ENCODE measurements at regions not wholly inside any gene's neighbourhood (a gene's known extent, or its start where the extent isn't known, plus 50 kb on each side); places are given as distances from the start of the nearest gene placed in this dataset.

GRCh38 chr14:95418858-95419257, 97.6 kb downstream of the SYNE3 start:
- Mint-ChIP-seq H3K27ac (ENCODE audit: low read depth, unreplicated experiment) (no peak overlapping the region), H3K27me3 (ENCODE audit: insufficient read depth, unreplicated experiment) (no peaks in the 10 kb centered on the region), H3K9me3 (ENCODE audit: unreplicated experiment) (peaks cover 8% of the 10 kb centered on the region), H3K4me1 (ENCODE audit: insufficient read depth, unreplicated experiment) (no peaks in the 10 kb centered on the region), H3K36me3 (ENCODE audit: insufficient read depth, unreplicated experiment) (no peaks in the 10 kb centered on the region), H3K4me3 (ENCODE audit: unreplicated experiment) (no peak overlapping the region)
- CTCF ChIA-PET: interaction anchor here (1.1 kb wide), 1 partner anchor 8 kb away, joined by 3 read pairs; no protein-coding TSS in a partner anchor
- POLR2A ChIA-PET: no interaction called here
- DNase-seq (ENCODE audit: unreplicated experiment): no peak
- TF ChIP-seq CTCF (IDR thresholded peaks at IDR 0.05; ENCODE audit: unreplicated experiment): no peak
- BruUV-seq (replicated peaks): no TSS peak
- intact Hi-C loops (cut with micrococcal nuclease): no loop called here

- Mint-ChIP-seq H3K9me3 (ENCODE audit: unreplicated experiment) (peaks cover 8% of the 10 kb centered on the region), H3K36me3 (ENCODE audit: insufficient read depth, unreplicated experiment) (no peaks in the 10 kb centered on the region), H3K27me3 (ENCODE audit: insufficient read depth, unreplicated experiment) (no peaks in the 10 kb centered on the region), H3K4me3 (ENCODE audit: unreplicated experiment) (no peak overlapping the region), H3K4me1 (ENCODE audit: insufficient read depth, unreplicated experiment) (no peaks in the 10 kb centered on the region), H3K27ac (ENCODE audit: low read depth, unreplicated experiment) (no peak overlapping the region)
- ChIA-PET POLR2A (no interaction called here), CTCF (interaction anchor here (0.6 kb wide), 1 partner anchor 671 kb away, joined by 3 read pairs; no protein-coding TSS in a partner anchor)
- TF ChIP-seq CTCF (IDR thresholded peaks at IDR 0.05; ENCODE audit: unreplicated experiment): no peak
- no TSS peak for BruUV-seq (replicated peaks)
- DNase-seq (ENCODE audit: unreplicated experiment): no peak
- intact Hi-C loops (cut with micrococcal nuclease): no loop called here
These were observed 97.8 kb upstream of the CLMN start for GRCh38 chr14:95417492-95417891.

GRCh38 chr14:95415993-95416392, 96.3 kb upstream of the CLMN start:
- TF ChIP-seq CTCF (IDR thresholded peaks at IDR 0.05; ENCODE audit: unreplicated experiment): no peak
- H3K27me3 Mint-ChIP-seq (ENCODE audit: insufficient read depth, unreplicated experiment): no peaks in the 10 kb centered on the region
- DNase-seq (ENCODE audit: unreplicated experiment): no peak
- no peak overlapping the region for H3K4me3 Mint-ChIP-seq (ENCODE audit: unreplicated experiment)
- H3K36me3 Mint-ChIP-seq (ENCODE audit: insufficient read depth, unreplicated experiment): peaks cover 5% of the 10 kb centered on the region
- no peaks in the 10 kb centered on the region for H3K4me1 Mint-ChIP-seq (ENCODE audit: insufficient read depth, unreplicated experiment)
- intact Hi-C loops (cut with micrococcal nuclease): no loop called here
- ChIA-PET POLR2A (no interaction called here), CTCF (interaction anchor here (0.8 kb wide), 1 partner anchor 15 kb away, joined by 3 read pairs; no protein-coding TSS in a partner anchor)
- no TSS peak for BruUV-seq (replicated peaks)
- H3K27ac Mint-ChIP-seq (ENCODE audit: low read depth, unreplicated experiment): no peak overlapping the region
- peaks cover 8% of the 10 kb centered on the region for H3K9me3 Mint-ChIP-seq (ENCODE audit: unreplicated experiment)

GRCh38 chr14:95413289-95414215, 93.8 kb upstream of the CLMN start:
- Mint-ChIP-seq H3K9me3 (ENCODE audit: unreplicated experiment) (no peaks in the 10 kb centered on the region), H3K36me3 (ENCODE audit: insufficient read depth, unreplicated experiment) (peaks cover 6% of the 10 kb centered on the region), H3K4me3 (ENCODE audit: unreplicated experiment) (no peak overlapping the region), H3K27ac (ENCODE audit: low read depth, unreplicated experiment) (no peak overlapping the region), H3K27me3 (ENCODE audit: insufficient read depth, unreplicated experiment) (no peaks in the 10 kb centered on the region), H3K4me1 (ENCODE audit: insufficient read depth, unreplicated experiment) (no peaks in the 10 kb centered on the region)
- ChIA-PET CTCF (interaction anchor here (0.6 to 1.4 kb wide), 3 partner anchors 16 to 434 kb away, joined by 3 to 4 read pairs (median 4); no protein-coding TSS in a partner anchor), POLR2A (no interaction called here)
- BruUV-seq (replicated peaks): no TSS peak
- TF ChIP-seq CTCF (IDR thresholded peaks at IDR 0.05; ENCODE audit: unreplicated experiment): no peak
- intact Hi-C loops (cut with micrococcal nuclease): no loop called here
- no peak for DNase-seq (ENCODE audit: unreplicated experiment)
